ENCODE measurements at regions not wholly inside any gene's neighbourhood (a gene's known extent, or its start where the extent isn't known, plus 50 kb on each side); places are given as distances from the start of the nearest gene placed in this dataset.
A peak's percentile ranks its signal among the peaks of the same experiment; 100 is the strongest.
"Not testable (repeated sequence)": the region's sequence is repeated elsewhere in the genome, so short reads cannot be mapped to it uniquely, and the experiment has no call there.

DNA sequence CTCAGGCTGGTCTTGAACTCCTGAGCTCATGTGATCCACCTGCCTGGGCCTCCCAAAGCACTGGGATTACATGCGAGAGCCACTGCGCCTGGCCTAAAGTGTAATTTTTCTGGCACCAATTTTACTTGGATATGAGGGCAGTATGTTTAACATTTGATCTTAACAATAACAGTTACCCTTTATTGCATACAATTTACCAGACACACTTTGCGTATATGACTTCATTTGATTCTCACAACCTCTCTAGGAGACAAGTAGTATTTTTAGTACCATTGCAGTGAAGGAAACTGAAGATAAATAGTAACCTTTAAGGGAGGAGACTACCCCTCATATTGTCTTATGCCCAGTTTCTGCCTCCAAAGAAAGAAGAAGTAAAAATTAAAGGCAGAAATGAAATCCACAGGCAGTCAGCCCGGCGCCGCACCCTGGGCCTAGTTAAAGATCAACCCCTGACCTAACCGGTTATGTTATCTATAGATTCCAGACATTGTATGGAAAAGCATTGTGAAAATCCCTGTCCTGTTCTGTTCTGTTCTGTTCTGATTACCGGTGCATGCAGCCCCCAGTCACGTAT, 54.0 kb downstream of the CYP26A1 start:
- in situ Hi-C loops (cut with HindIII; ENCODE audit: low pct_unique_long_range_greater_than_20kb, low sequenced_read_pairs); DNase-seq (ENCODE audit: low read depth in 1 of 2, low spot score in 1 of 2): not testable (repeated sequence)

GRCh38 chr10:93131986-93132385, 58.3 kb downstream of the CYP26A1 start:
- TF ChIP-seq JUND (IDR thresholded peaks at IDR 0.05; ENCODE audit: low read depth), result no peak
- no peak for DNase-seq (ENCODE audit: low read depth in 1 of 2, low spot score in 1 of 2)
- in situ Hi-C loops (cut with HindIII; ENCODE audit: low pct_unique_long_range_greater_than_20kb, low sequenced_read_pairs), result no loop called here

DNA sequence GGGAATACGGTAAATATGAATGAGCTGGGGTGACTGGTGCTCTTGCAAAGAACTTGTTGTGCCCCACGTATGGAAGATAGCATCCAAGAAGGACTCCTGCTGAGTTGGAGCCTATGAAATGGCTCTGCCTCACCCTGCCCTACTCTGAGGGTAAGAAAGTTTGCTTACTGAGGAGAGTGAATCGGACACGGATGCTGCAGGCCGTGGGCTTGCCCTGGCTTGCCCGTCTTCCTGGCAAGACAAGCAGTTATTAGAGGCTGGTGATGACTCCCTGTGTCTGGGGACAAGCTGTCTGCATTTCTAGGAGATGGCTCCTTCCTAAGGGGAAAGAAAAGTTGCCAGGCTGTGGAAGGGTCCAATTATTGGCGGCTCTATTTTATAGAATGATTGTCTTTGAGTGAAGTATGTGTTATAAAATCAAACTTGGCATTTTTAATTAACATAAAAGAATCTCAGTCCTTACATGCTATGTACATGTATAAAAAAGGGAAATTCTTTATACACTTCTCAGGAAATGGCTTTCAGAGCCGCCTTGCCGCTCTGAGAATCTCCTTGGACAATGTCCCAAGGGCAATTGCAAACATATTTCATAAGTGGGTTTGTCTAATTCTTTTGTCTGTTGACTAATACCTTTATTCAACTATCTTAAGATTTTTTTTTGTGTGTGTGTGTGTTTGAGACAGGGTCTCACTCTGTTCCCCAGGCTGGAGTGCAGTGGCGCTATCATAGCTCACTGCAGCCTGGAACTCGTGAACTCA, 64.6 kb downstream of the CYP26A1 start:
- TF ChIP-seq JUND (IDR thresholded peaks at IDR 0.05; ENCODE audit: low read depth), result no peak
- in situ Hi-C loops (cut with HindIII; ENCODE audit: low pct_unique_long_range_greater_than_20kb, low sequenced_read_pairs), result no loop called here
- DNase-seq (ENCODE audit: low read depth in 1 of 2, low spot score in 1 of 2), result peak in 1 of 2 experiments; percentile 62

DNA sequence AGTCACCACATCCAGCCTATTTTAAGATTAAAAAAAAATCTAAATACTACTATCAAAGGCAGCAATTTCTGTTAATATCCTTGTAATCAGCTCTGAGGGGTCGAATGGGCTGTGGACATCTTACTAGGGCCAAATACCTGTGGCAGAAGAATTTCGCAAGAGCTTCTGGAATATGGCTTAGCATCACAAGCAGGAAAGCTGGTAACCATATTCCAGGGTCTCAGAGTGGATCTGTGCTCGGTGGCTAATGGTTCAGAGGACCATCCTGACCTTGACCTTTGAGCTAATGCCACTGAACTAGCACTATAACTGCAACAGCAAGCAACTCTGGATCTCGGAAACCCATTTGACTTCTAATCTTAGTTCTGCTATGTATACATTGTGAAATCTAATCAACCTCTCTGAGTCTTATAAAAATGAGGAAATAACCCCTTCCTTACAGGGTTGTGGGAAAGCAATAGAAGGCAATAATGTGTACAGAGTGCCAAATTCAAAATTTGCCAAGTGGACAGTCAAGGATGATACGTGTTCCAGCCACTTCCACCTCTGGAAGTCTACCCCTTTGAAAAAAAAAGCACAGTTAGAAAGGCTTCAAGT, 65.5 kb downstream of the CYP26A1 start:
- in situ Hi-C loops (cut with HindIII; ENCODE audit: low pct_unique_long_range_greater_than_20kb, low sequenced_read_pairs), result no loop called here
- no peak for DNase-seq (ENCODE audit: low read depth in 1 of 2, low spot score in 1 of 2)
- TF ChIP-seq JUND (IDR thresholded peaks at IDR 0.05; ENCODE audit: low read depth), result no peak

GRCh38 chr10:93142534-93142933, 68.8 kb downstream of the CYP26A1 start:
- in situ Hi-C loops (cut with HindIII; ENCODE audit: low pct_unique_long_range_greater_than_20kb, low sequenced_read_pairs), result no loop called here
- TF ChIP-seq JUND (IDR thresholded peaks at IDR 0.05; ENCODE audit: low read depth), result no peak
- no peak for DNase-seq (ENCODE audit: low read depth in 1 of 2, low spot score in 1 of 2)

- in situ Hi-C loops (cut with HindIII; ENCODE audit: low pct_unique_long_range_greater_than_20kb, low sequenced_read_pairs), result no loop called here
- TF ChIP-seq JUND (IDR thresholded peaks at IDR 0.05; ENCODE audit: low read depth), result no peak
- DNase-seq (ENCODE audit: low read depth in 1 of 2, low spot score in 1 of 2), result no peak
Observed at GRCh38 chr10:93143281-93143680, 69.6 kb downstream of the CYP26A1 start.

- DNase-seq (ENCODE audit: low read depth in 1 of 2, low spot score in 1 of 2), result no peak
- in situ Hi-C loops (cut with HindIII; ENCODE audit: low pct_unique_long_range_greater_than_20kb, low sequenced_read_pairs), result no loop called here
- no peak for TF ChIP-seq JUND (IDR thresholded peaks at IDR 0.05; ENCODE audit: low read depth)
Observed at GRCh38 chr10:93146336-93146735, 72.6 kb downstream of the CYP26A1 start.

GRCh38 chr10:93147281-93147680, 73.6 kb downstream of the CYP26A1 start:
- TF ChIP-seq JUND (IDR thresholded peaks at IDR 0.05; ENCODE audit: low read depth), result 0 out of 2 replicates have a peak, but pooled peaks have one; percentile 19
- in situ Hi-C loops (cut with HindIII; ENCODE audit: low pct_unique_long_range_greater_than_20kb, low sequenced_read_pairs), result no loop called here
- peak; percentile 17 to 35 for DNase-seq (ENCODE audit: low read depth in 1 of 2, low spot score in 1 of 2)

GRCh38 chr10:93148476-93148875, 74.8 kb downstream of the CYP26A1 start:
- no peak for DNase-seq (ENCODE audit: low read depth in 1 of 2, low spot score in 1 of 2)
- no peak for TF ChIP-seq JUND (IDR thresholded peaks at IDR 0.05; ENCODE audit: low read depth)
- in situ Hi-C loops (cut with HindIII; ENCODE audit: low pct_unique_long_range_greater_than_20kb, low sequenced_read_pairs), result no loop called here

DNA sequence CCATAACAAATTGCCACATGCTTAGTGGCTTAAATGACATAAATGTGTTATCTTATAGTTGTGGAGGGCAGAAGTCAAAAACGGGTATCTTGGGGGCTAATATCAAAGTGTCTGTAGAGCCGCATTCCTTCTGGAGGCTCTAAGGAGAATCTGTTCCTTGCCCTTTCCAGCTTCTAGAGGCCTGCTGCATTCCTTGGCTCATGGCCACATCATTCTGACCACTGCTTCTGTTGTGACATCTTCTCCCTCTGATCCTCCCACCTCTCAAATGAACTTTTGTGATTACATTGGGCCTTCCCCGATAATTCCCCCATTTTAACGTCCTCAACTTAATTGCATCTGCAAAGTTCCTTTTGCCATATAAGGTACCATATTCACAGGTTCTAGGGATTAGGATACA, 76.1 kb downstream of the CYP26A1 start:
- DNase-seq (ENCODE audit: low read depth in 1 of 2, low spot score in 1 of 2), result no peak
- in situ Hi-C loops (cut with HindIII; ENCODE audit: low pct_unique_long_range_greater_than_20kb, low sequenced_read_pairs), result no loop called here
- no peak for TF ChIP-seq JUND (IDR thresholded peaks at IDR 0.05; ENCODE audit: low read depth)

- TF ChIP-seq JUND (IDR thresholded peaks at IDR 0.05; ENCODE audit: low read depth), result no peak
- peak in 1 of 2 experiments; percentile 18 for DNase-seq (ENCODE audit: low read depth in 1 of 2, low spot score in 1 of 2)
- in situ Hi-C loops (cut with HindIII; ENCODE audit: low pct_unique_long_range_greater_than_20kb, low sequenced_read_pairs), result no loop called here
Observed at GRCh38 chr10:93150289-93150688, 76.6 kb downstream of the CYP26A1 start.

DNA sequence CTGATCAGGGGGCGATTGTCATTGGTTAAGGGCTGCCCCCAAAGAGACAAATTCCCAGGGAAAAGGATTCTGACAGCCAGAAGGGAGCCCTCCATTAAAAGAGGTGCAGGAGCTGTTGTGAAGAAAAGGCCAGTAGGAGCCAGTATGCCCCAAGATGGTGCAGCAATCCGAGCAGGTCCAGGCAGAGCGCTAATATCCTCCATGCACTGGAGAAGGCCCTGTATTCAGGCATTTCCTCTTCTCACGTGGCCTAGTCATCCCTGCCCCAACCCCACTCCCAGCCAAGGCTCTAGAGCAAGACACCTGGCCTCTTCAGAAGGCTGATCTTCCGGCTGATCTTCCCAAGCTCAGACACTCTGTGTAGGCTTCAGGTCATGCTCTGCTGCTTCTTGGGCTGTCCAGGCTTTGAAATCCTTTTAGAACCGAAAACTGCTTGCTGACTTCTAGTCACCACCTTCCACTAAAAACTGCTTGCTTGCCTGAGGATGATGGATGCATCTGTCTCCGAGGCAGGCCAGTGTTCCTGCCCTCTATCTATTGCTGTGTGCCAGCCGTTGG, 77.4 kb downstream of the CYP26A1 start:
- DNase-seq (ENCODE audit: low read depth in 1 of 2, low spot score in 1 of 2), result no peak
- TF ChIP-seq JUND (IDR thresholded peaks at IDR 0.05; ENCODE audit: low read depth), result no peak
- in situ Hi-C loops (cut with HindIII; ENCODE audit: low pct_unique_long_range_greater_than_20kb, low sequenced_read_pairs), result no loop called here

DNA sequence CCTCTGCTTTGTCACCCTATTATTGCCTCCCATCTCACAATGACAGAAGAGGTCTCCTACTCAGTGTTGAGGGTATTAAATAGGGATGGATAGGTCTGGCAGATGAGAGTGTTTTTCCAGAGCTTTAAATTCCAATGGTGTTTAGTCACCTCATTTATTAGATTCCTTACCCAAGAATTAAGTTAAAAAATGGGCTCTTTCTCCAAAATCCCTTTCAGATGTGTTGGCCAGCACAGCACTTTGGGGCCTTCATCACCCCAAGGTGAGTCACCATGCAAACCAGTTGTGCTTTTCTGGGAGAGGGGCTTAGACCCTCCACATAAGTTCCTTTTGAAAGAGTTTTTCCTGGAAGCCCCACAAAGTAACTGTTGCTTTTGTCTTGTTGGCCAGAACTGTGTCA, 78.4 kb downstream of the CYP26A1 start:
- in situ Hi-C loops (cut with HindIII; ENCODE audit: low pct_unique_long_range_greater_than_20kb, low sequenced_read_pairs), result no loop called here
- TF ChIP-seq JUND (IDR thresholded peaks at IDR 0.05; ENCODE audit: low read depth), result no peak
- no peak for DNase-seq (ENCODE audit: low read depth in 1 of 2, low spot score in 1 of 2)
